ENCODE measurements at regions not wholly inside any gene's neighbourhood (a gene's known extent, or its start where the extent isn't known, plus 50 kb on each side); places are given as distances from the start of the nearest gene placed in this dataset.

DNA sequence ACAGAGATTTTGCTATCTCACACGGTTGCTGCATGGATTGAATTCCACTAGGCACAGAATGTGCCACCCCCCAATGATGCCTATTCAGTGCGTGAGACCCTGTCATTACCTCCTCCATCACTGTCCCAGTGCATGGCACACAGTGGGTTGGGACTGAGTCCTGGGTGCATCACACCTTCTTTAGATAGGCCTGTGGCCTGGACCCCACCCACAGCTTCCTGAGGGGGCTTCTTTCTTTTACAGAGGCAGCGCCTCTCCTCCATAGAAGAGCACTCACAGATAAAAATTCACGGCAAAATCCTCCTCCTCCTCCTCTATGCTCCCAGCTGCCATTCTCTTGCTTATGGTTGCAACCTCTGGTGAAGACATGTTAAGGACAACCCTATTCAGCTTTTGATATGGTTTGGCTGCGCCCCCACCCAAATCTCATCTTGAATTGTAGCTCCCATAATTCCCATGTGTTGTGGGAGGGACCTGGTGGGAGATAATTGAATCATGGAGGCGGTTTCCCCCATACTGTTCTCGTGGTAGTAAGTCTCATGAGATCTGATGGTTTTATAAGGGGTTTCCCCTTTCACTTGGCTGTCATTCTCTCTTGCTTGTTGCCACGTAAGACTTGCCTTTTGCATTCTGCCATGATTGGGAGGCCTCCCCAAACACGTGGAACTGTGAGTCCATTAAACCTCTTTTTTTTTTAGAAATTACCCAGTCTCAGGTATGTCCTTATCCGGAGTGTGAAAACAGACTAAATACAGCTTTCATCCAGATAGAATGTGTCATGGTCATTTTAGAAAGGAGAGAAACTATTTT lies 147.6 kb downstream of the KLF13 start:
- FAIRE-seq: no peak

DNA sequence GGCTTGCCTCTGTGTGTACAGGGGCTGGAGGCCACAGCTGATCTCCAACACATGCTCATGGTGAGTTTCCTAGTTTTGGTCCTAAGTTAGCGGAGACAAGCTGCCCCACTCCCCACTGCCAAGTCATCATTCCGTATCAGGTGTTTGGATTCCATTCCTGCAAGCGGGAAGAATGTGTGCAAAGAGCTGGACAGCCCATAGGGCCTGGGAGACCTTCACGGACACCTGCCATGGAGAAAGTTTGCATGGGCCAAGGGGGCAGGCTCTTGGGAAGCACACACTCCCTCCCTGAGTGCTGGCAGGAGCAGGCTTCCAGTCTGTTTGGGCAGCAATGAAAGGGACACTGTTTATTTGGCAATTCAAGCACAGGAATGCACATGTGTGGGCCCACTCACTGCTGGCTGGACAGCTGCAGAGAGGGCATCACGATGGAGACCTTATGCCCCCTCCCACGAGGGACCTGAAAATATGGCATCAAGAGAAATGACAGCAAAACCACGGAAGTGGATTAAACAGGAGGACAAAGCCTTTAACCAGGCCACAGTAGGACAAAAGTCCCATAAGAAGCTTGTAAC lies 149.7 kb downstream of the KLF13 start:
- no peak for FAIRE-seq

DNA sequence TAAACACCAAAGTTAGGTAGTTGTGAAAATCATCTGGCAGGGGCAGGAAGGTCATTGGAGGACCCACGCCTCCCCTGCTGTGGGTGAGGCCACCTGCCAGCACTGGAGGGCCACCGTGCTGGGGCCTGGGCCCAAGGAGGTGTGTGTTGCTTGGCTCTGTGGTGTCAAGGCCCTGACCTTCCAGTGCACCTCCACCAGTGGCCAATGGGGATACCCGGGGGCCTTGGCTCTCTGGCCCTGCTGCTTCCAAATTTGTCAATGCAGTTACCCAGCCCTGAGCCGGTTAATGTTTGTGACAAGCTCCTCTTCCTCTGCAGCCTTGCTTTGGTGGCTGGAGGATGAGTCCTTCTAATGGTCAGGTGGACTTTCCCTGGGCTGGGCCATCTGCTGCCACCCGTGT lies 150.2 kb downstream of the KLF13 start:
- FAIRE-seq: no peak

DNA sequence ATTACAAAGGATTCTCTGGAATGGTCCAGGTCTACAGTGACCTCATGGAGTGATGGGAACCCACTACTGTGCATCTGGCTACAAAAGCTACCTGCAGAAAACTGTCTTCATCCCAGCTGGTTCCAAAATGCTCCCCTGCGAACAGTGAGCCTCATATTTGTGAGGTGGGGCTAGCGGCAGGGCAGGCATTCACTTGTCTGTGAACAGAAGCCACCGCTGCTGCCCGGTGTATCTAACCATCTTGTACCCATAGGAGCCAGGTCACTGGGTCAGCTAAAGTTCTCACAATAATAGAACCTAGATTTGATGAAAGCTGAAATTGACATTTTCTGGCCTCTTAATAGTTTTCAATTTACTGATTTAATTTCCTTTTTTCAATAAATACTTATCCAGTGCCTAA lies 150.7 kb downstream of the KLF13 start:
- no peak for FAIRE-seq

DNA sequence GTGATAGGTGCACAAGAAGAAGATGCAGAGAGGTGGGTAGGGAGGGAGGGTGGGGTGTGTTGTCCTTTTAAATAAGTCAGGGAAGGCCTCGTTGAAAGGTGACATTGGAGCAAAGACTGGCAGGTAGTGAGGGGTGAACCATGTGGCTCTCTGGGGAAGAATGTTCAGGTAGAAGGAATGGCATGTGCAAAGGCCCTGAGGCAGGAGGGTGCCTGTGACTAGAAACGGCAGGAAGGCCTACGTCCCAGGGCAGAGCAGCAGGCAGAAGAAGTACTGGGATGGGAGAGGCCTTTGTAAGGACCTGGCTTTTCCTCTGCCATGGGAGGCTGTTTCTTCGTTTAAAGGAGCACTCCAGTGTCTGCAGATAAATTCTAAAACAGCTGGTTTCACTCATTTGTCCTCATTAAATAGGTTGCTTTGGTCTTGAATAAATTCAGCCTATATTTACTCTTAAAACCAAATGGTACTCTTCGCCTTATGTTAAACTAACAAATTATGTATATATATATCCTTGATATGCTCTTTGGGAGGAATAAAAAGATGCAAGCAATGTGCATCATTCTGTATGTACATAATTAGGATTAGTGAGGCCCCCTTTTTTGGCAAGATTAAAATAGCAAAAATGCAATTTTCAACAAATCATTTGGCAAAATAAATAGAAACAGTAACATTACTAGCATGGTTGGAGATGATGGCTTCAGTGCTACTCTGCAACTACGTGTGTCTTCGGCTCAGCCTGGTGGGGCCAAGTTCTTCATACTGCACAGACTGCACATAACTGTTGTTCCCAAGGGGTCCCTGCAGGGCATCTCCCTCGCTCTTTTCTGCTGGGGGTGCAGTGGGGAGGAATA lies 151.4 kb downstream of the KLF13 start:
- FAIRE-seq: no peak

DNA sequence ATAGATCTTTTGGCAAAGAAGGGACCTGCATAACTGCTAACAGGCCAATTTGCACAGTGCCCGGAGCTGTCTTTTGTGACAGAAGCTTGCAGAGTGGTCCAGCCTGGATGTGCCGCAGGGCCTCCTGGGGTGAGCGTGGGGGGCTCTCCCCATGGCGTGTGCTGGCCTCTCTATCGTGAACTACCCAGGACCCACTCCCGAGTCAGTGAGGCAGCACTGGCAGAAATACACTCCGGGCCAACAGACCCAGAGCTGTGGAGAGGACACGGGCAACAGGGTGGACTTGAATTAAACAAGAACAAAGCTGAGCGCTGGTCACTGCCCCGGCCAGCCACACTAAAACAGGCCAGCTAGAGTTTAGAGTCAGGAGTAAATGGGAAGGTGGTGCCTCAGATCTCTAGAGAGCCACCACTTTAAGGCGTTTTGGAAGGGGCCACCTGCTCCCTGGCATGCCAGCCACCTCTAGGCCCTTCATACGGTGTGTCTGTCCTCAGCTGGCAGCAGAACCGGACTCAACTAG lies 152.1 kb downstream of the KLF13 start:
- FAIRE-seq: no peak

DNA sequence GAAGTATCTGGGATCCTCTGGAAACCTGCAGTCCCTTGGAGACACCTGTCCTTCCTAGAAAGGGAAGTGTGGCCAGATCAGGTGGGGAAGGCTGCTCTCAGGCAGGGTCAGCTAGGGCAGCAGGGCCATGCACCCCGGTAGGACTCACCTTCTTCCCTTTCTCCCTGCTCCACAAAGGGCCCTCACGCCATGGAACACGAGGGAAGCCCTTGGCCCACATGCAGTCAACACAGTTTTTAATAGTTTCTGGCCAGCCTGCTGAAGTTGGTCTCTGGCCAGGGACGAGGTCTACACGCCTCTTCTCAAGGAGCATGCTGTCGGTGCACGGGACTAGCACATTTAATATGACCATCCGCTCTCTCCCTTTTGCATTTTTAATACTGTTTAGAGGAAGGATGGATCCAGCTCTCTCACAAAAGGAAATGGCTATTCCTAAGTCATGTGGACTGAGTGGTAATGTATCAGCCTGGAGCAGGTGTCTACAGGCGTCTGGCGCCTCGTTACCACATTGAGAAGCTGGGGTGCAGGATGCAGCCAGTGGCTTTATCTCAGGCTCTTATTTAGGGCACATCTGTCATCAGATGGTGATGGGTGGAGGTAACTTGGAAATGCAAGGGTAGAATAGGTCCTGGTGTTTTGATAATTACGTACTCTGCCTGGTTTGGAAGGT lies 153.9 kb downstream of the KLF13 start:
- FAIRE-seq: no peak

DNA sequence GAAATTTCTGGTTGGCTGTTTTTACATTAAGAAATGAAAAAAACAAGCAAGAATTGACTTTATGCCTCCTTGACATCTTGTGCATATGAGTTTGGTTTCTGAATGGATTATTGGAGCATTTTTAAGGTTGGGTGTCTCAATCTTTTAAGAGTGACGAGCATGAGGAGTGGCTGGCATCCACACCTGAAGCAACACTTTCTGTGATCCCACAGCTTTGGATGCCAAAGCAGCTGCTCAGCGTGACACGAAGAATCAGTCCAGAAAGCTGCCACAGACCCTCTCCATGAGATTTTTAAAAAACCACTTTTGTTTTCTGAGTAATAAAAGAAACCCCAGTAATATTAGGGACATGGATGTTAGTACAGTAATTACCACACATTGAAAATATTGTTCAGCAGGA lies 154.5 kb downstream of the KLF13 start:
- FAIRE-seq: no peak

DNA sequence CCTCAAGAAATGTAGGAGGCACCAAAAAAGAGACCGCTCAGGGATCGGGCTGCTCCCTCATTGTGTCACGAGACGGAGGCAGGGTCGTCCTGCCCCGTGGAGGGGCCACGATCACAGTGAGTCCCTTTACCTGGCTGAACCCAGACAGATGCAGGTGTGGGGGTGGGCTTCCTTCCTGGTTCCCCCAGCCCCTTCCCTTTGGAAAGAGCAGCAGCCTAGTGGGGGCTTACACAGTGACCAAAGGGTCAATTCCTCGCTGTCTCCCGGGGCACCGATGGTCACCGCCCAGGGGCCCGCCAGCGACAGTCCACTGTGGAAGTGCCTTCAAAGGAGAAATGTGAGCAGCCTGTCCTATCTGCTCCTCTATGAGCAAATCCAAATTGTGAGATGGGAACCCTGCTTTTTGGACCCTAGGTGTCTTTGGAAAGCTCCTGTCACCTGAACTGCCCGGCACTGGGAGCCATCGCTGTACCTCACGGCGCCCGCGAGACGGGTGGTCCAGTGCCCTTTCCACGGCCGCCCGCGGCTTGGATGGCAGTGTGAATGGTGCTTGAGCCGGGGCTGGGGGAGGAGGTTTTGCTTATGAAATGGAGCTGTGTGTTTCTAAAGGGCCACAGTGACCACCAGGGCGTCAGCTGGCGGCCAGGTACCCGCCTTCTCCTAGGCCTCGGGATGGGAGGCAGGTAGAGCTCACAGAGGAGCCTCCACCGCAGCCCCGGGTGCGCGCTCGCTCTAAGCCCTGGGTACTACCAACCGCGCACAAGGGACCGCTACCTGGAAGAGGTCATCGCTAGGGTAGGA lies 155.7 kb downstream of the KLF13 start:
- no peak for FAIRE-seq

DNA sequence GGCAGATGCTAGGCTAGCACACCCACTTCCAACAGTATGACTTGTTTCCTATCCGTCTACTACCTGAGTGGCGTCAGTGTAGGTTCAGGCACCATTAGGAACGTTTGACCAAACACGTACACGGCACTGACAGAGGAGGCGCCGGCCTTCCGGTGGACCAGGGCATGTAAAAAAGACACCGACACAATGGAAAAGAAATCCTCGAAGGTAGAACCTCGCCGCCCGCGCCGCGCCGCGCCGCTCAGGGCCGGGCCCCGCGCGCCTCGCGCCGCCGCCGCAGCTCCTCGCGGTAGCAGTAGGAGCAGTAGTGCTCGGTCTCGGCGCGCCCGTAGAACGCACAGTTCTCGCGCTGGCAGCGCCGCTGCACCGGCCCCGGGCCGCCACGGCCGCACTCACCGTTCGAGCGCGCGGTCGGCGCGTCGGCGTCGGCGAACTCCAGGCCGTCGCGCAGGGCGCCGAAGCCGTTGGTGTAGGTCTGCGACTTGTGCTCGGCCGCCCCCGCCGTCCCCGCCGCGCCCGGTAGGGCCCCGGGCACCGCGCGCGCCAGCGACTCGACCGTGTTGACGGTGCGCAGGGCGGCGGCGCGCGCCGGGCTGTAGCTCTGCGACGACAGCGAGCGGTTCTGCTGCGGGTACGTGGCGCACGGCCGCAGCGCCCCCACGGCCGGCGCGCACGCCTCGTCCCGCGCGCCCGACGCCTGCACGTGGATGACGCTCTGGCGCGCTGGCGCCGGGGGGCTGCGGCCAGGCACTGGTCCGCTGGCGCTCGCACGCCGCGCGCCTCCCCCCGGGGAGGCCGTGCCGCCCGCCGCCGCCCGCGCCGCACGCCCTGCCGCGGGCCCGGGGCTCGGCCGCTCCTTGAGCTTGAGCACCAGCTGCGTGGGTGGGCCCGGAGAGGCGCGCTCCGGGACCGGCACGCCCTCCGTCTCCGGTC lies 156.7 kb downstream of the KLF13 start:
- no peak for FAIRE-seq

DNA sequence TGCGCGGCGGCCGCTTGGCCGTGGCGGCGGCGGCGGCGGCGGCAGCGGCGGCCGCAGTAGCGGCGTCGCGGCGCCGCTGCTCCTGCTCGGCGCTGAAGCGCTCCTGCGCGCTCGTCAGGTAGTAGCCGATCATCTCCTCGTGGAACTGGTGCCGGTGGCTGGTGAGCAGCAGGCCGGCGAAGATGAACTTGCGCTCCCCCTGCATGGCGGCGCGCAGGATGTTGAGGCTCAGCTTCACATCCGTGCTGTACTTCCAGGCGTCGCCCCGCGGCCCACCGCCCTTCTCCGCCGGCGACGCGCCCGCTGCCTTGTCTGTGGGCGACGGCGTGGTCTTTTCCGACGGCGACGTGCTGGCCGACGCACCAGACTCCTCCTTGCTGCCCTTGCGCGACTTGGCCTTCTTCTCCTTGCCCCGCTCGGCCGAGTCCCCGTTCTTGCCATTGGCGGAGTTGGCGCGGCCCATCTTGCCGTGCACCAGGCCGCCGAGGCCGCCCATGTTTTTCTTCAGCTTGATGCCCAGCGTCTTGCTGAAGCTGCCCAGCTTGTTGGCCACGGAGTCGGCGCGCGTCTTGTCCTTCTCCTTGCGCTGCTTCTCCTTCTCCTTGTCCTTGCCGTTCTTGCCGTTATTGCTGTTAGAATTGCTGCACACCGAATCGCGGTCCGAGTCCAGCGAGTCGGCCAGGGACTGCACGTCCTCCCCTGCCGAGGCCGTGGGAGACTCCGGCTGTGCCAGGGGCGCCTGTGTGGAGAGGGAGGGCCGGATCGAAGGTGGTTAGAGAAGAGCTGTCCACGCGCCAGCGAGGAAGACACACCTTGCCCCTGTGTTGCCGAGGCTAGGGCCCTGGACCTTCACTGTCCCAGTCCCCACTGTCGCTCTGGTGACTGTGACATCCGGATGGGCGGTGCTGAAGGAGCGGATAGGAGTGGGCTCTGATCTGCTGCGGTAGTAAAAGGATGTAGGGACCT lies 157.6 kb downstream of the KLF13 start:
- no peak for FAIRE-seq

DNA sequence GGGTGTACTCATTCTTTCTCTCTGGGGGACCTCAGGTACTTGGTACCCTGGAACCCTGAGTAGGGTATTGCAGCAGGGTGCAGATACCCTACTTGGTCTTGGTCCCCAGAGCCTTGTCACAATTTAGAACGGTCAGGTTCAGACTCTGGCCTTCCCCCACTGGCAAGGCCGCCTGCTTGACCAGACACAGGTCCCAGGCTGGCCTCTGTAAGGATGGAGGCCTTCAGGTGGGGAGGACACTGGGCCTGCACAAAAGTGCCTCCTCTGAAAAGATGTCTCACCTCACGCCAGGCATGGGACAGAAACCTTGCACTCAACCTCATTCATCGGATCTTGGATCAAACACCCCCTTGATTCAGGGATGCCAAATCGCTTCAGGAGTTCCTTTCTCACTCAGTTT lies 158.4 kb downstream of the KLF13 start:
- no peak for FAIRE-seq

DNA sequence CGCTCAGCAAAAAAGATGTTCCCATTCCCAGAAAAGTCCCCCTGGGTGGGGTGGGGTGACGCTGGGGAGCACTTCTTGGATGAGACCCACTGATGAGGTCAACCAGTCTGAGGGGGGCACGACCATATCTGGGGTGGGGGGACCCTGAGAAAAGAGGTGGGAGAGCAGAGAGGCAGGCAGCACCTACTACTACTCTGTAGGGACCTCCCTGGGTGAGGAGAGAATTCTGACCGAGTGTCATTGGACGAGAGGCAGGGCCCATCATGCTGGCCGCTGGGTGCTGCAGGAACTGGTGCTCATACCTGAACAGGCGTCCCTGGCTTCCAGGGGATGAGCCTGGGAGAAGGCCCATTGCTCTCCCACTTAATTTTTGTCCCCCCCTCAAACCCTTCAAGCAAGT lies 158.8 kb downstream of the KLF13 start:
- no peak for FAIRE-seq

DNA sequence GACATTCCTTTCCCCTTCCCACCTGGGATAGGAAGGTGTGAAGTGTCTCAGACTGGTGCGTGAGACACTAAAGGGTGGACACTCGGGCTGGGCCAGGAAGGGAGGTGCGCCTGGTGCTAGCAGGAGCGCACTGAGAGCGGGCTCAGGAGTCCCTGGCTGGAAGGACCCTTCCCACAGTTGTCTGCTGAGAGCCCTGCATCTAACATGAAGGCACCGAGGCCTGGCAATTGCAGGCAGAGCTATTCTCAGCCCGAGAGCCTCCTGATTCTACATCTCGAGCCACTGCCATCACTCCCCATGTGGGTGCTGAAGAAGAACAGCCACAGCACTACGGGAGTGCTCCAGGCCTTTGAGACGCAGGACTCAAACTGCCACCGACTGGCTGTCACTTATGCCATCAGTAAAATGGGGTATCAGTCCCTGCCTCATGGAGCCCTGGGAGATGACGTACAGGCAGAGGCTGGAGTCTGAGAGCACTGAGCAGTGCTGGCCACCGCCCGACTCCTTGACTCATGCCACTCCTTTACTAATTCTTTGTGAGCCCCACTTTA lies 159.4 kb downstream of the KLF13 start:
- no peak for FAIRE-seq

DNA sequence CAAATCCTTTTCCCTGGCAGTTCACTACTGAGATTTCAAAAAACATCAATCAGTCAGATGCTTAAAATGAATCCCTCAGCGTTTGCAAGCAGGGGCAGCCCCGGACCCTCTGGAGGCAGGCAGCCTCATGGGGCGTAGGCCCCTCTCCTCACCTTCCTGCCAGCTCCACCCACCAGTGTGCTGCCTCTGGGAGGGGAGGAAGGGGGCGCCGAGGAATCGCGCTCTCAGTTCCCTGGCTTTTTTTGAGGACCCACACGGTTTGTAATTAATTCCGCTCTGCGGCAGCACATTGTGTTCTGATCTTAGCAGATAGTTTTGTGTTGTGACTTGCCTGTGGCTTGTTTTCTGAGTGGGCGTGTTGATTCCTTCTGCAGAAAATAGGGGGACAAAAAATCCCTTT lies 159.9 kb downstream of the KLF13 start:
- FAIRE-seq: no peak

DNA sequence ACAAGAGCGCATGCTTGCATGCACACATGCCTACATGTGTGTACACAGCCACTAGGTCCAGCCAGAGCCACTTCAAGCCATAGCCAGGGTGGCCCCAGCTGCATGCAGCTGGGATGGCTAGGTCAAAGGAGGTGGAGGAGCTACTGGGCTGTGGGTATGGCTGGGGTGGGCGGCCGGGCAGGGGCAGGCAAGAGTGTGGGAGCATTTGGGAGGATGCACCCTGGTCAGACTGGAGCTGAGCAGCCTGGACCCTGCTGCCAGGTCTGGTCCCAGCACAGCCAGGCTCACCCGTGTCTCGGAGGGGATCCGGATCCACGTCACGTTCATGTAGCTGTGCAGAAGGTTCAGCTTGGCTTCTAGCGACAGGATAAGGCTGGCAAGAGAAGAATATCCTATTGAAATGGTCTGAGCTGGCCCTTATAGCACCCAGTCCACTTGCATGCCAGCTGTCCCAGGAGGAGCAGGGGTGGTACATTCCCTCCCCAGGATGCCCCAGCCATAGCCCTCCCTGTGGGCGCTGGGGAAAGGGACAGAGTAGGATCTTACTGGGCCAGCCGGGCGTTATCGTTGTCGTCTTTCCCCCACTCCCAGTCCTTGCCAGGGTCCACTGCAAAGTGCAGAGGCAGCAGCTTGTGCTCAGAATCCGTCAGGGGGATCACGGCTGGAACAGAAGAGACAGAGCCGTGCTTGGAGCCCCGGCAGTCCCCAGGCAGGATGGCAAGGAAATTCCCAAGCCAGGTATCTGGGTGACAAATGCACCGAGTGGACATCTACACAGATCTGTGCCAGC lies 160.5 kb downstream of the KLF13 start:
- FAIRE-seq: no peak

DNA sequence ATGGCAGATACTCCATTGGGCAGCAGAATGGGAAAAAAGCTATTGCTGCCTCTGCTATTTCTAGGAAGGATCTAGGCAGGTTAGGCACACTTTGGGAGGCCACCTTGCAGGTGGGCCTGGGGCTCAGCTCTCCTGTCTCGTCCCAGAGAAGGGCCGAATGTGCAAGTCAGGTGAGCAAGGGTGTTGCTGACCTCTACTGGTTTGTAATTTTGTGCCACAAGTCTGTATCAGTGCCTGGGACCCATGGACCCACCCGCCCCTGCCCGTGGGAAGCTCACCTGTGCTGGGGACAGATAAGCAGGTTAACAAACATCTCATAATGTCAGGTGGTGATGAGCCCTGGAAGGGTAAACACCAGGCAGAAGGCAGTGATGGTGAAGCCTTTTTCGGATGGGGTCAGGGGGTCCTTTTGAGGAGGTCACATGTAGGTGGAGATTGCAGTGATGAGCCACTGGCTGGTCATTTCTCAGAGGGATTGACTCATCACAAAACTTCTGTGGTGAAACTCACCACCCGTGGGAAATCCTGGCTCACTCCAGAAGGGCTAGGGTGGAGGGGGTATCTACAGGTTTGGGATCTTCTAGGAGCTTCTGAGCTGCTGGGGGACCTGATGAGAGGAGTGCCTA lies 161.3 kb downstream of the KLF13 start:
- no peak for FAIRE-seq

All from islet of Langerhans (tissue), 1 donor.